ENCODE measurements at regions not wholly inside any gene's neighbourhood (a gene's known extent, or its start where the extent isn't known, plus 50 kb on each side); places are given as distances from the start of the nearest gene placed in this dataset.

DNA sequence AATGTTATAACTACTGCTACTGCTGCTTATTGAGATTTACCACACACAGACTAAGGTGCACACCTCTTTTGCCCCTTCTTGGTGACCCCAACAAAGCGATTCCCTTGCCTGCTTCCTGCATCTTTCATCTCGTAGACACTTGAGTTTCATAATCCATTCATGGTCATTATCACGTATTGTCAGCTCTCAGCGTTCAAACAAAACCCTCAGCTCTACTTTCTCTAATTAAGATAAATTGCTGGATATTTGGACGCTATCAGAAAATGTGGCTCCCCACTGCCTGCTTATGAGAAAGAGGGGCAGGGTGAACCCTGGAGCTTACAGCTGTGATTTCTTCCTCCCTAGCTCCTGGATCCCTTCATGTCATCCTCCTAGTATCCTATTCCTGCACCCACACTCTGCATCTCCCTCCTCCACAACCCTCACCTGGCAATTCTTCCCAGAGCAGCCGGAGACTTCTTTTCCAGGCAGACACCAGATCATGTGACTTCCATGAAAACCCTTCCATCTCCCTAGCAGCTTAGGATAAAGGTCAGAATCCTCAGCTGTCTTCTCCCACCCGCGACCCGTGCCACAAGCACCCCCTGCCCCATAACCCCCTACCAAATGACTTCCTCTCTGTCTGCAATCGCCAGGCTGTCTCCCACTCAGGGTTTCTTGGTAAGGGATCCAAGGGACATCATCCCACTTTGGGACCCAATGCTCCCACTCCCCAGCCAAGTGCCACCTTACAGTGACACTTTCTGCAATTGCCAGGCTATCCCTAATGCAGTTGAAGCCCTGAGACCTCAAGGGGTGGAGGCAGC, 146.5 kb downstream of the NSG2 start:
- TF ChIP-seq CTCF (IDR thresholded peaks at IDR 0.05) (no peak), POLR2A (IDR thresholded peaks at IDR 0.05) (no peak)

All from body of pancreas (tissue), 4 donors.